ENCODE measurements at regions not wholly inside any gene's neighbourhood (a gene's known extent, or its start where the extent isn't known, plus 50 kb on each side); places are given as distances from the start of the nearest gene placed in this dataset.

DNA sequence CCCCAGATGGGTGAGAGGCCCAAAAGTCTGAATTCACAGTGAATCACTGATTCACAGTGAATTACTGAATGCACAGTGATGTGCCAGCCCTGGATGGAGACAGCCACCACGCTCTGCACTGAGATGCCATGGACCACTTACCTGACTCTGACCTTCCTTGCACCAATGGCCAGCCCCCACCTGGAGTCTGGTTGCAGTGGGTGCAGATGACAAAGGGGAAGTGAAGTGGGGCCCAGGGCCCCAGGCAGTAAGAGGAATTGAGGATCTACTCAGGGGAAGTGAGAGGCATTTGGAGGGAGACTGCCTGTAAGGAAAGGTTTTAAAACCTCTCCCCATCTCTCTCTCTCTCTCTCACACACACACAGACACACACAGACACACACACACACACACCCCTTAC lies 412.1 kb downstream of the CYLC2 start:
- Histone ChIP-seq H3K79me2 (replicated peaks; ENCODE audit: insufficient read depth) (no peaks in the 10 kb centered on the region), H3K4me1 (ENCODE audit: insufficient read depth) (no peaks in the 10 kb centered on the region), H3K9me2 (ENCODE audit: insufficient read depth) (no peaks in the 10 kb centered on the region), H2AFZ (no peak overlapping the region), H3K4me3 (no peak overlapping the region), H3K27me3 (ENCODE audit: insufficient read depth) (no peaks in the 10 kb centered on the region), H3K36me3 (ENCODE audit: insufficient read depth) (no peaks in the 10 kb centered on the region), H3K4me2 (no peak overlapping the region), H4K20me1 (replicated peaks; ENCODE audit: insufficient read depth) (no peaks in the 10 kb centered on the region), H3K27ac (ENCODE audit: low read depth) (no peak overlapping the region), H3F3A (replicated peaks; ENCODE audit: low read depth) (no peaks in the 10 kb centered on the region)
- peaks cover 68% of the 10 kb centered on the region for H3K9me3 Mint-ChIP-seq
- H3K36me3 Mint-ChIP-seq (ENCODE audit: low read depth) = peaks cover 9% of the 10 kb centered on the region; the same call in 1 of the 3 replicates
- TF ChIP-seq EZH2 (IDR thresholded peaks at IDR 0.05; ENCODE audit: low read depth, unreplicated experiment) (no peak), EZH2phosphoT487 (IDR thresholded peaks at IDR 0.05; ENCODE audit: unreplicated experiment) (no peak)
- TF ChIP-seq, protein P1, sequence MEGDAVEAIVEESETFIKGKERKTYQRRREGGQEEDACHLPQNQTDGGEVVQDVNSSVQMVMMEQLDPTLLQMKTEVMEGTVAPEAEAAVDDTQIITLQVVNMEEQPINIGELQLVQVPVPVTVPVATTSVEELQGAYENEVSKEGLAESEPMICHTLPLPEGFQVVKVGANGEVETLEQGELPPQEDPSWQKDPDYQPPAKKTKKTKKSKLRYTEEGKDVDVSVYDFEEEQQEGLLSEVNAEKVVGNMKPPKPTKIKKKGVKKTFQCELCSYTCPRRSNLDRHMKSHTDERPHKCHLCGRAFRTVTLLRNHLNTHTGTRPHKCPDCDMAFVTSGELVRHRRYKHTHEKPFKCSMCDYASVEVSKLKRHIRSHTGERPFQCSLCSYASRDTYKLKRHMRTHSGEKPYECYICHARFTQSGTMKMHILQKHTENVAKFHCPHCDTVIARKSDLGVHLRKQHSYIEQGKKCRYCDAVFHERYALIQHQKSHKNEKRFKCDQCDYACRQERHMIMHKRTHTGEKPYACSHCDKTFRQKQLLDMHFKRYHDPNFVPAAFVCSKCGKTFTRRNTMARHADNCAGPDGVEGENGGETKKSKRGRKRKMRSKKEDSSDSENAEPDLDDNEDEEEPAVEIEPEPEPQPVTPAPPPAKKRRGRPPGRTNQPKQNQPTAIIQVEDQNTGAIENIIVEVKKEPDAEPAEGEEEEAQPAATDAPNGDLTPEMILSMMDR (conservative IDR thresholded peaks at IDR 0.05; ENCODE audit: low read depth in 2 of 2) = no peak
- no peak overlapping the region for H3K27ac Mint-ChIP-seq
- no peaks in the 10 kb centered on the region for H3K4me1 Mint-ChIP-seq
- no peaks in the 10 kb centered on the region for H3K27me3 Mint-ChIP-seq (ENCODE audit: insufficient read depth, low read depth, poor library complexity)
- ATAC-seq = no peak
- no peak for DNase-seq (ENCODE audit: low spot score)
- no peak overlapping the region for H3K4me3 Mint-ChIP-seq

GRCh38 chr9:103410059-103410458 lies 414.9 kb downstream of the CYLC2 start:
- TF ChIP-seq STAT1 (IDR thresholded peaks at IDR 0.05; ENCODE audit: unreplicated experiment) (no peak), EZH2 (IDR thresholded peaks at IDR 0.05; ENCODE audit: low read depth, unreplicated experiment) (no peak), EZH2phosphoT487 (IDR thresholded peaks at IDR 0.05; ENCODE audit: unreplicated experiment) (no peak), REST (IDR thresholded peaks at IDR 0.05; ENCODE audit: unreplicated experiment) (no peak), JUNB (IDR thresholded peaks at IDR 0.05; ENCODE audit: unreplicated experiment) (no peak), CREB1 (CRISPR knock-in tag; IDR thresholded peaks at IDR 0.05; ENCODE audit: low read depth) (no peak), ZNF331 (CRISPR knock-in tag; IDR thresholded peaks at IDR 0.05; ENCODE audit: low read depth) (no peak)
- H3K4me3 ChIP-seq = no peak overlapping the region
- no peaks in the 10 kb centered on the region for H3K9me2 ChIP-seq (ENCODE audit: insufficient read depth)
- no peak overlapping the region for H3K4me3 Mint-ChIP-seq
- H3K36me3 ChIP-seq (ENCODE audit: insufficient read depth) = no peaks in the 10 kb centered on the region
- no peak for ATAC-seq
- H3K4me1 Mint-ChIP-seq = no peaks in the 10 kb centered on the region
- H3K27ac Mint-ChIP-seq = no peak overlapping the region
- H3K36me3 Mint-ChIP-seq (ENCODE audit: low read depth) = peaks cover 10% of the 10 kb centered on the region
- no peaks in the 10 kb centered on the region for H3K27me3 ChIP-seq (ENCODE audit: insufficient read depth)
- H3K79me2 ChIP-seq (replicated peaks; ENCODE audit: insufficient read depth) = no peaks in the 10 kb centered on the region
- no peaks in the 10 kb centered on the region for H4K20me1 ChIP-seq (replicated peaks; ENCODE audit: insufficient read depth)
- no peaks in the 10 kb centered on the region for H3F3A ChIP-seq (replicated peaks; ENCODE audit: low read depth)
- no peak for DNase-seq (ENCODE audit: low spot score)
- H3K27ac ChIP-seq (ENCODE audit: low read depth) = no peak overlapping the region
- H3K4me1 ChIP-seq (ENCODE audit: insufficient read depth) = no peaks in the 10 kb centered on the region
- peaks cover 75% of the 10 kb centered on the region for H3K9me3 Mint-ChIP-seq
- H3K27me3 Mint-ChIP-seq (ENCODE audit: insufficient read depth, low read depth, poor library complexity) = no peaks in the 10 kb centered on the region
- no peak overlapping the region for H3K4me2 ChIP-seq
- H2AFZ ChIP-seq = no peak overlapping the region
